ENCODE measurements at regions not wholly inside any gene's neighbourhood (a gene's known extent, or its start where the extent isn't known, plus 50 kb on each side); places are given as distances from the start of the nearest gene placed in this dataset.

- no peak for TF ChIP-seq USF1 (IDR thresholded peaks at IDR 0.05)
- TF ChIP-seq YY1 (IDR thresholded peaks at IDR 0.05; ENCODE audit: low read depth), result no peak
- no peak for TF ChIP-seq REST (IDR thresholded peaks at IDR 0.05; ENCODE audit: low read depth)
- TF ChIP-seq EP300 (IDR thresholded peaks at IDR 0.05; ENCODE audit: borderline replicate concordance), result no peak
- TF ChIP-seq CREB1 (IDR thresholded peaks at IDR 0.05; ENCODE audit: low read depth), result no peak
- no peak for TF ChIP-seq NFIC (IDR thresholded peaks at IDR 0.05)
- TF ChIP-seq TAF1 (IDR thresholded peaks at IDR 0.05; ENCODE audit: low read depth), result no peak
- no peak for TF ChIP-seq MAX (IDR thresholded peaks at IDR 0.05)
- no peak for TF ChIP-seq CEBPB (IDR thresholded peaks at IDR 0.05)
- no peak for TF ChIP-seq FOXM1 (IDR thresholded peaks at IDR 0.05; ENCODE audit: borderline replicate concordance, low read depth)
- no peak for TF ChIP-seq TCF12 (IDR thresholded peaks at IDR 0.05; ENCODE audit: low read depth)
- no peak for TF ChIP-seq RAD21 (IDR thresholded peaks at IDR 0.05; ENCODE audit: low read depth)
- TF ChIP-seq ZBTB7A (IDR thresholded peaks at IDR 0.05; ENCODE audit: low read depth), result no peak
Observed at GRCh38 chr4:166546009-166546408, 673.0 kb downstream of the TLL1 start.

Measured in Ishikawa (cell line).